ENCODE measurements at regions not wholly inside any gene's neighbourhood (a gene's known extent, or its start where the extent isn't known, plus 50 kb on each side); places are given as distances from the start of the nearest gene placed in this dataset.

DNA sequence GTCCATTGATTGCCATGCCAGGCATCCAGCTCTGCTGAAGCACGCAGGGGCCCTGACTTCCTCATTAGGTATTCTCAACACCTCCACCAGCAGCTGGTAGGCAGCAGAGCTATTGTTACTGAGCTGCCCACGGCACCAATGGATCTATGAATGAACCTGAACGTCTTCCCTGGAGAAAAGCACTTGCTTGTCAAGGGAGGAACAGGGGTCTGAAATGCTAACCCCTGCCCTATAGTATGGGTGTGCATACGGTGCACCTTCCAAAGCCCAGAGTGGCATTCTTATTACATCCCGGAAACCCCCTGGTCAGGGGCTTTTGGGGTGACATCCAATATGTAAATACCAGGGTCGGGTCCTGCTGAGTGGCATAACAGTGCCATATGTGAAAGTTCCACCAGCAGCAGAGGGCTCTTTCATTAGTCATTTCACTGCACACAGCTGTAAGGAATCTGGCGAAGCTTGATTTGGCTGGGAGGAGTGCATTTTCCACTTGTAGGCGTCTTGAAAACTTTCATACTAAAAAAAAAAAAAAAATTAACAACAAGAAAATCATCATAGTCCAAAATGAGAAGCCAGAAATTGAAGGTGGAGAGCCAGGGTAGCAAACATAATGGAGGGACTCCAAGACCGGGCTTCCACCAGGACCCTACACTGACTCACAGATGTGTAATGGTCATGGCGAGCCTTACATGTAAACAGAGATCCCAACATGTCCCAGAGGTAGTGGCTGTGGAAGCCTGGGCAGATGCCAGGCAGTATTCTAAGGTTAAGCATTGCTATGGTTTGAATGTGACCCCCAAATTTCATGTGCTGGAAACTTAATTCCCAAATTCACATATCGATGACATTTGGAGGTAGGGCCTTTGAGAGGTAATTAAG is 58.8 kb upstream of the PRDX6 start:
- no peak overlapping the region for H3K4me2 ChIP-seq
- H3K36me3 ChIP-seq (replicated peaks; ENCODE audit: insufficient read depth, low read depth): no peaks in the 10 kb centered on the region
- no peak for DNase-seq (ENCODE audit: low spot score)
- no peaks in the 10 kb centered on the region for H3K27me3 ChIP-seq
- H3K4me1 ChIP-seq (ENCODE audit: insufficient read depth): peaks cover 6% of the 10 kb centered on the region
- no peaks in the 10 kb centered on the region for H3K79me2 ChIP-seq
- 95% methylated on average over 11 of the region's 11 CpGs for WGBS (ENCODE audit: low lambda C conversion rate, missing lambda C conversion rate)
- H3K27ac ChIP-seq: no peak overlapping the region
- no peaks in the 10 kb centered on the region for H3K9me3 ChIP-seq (ENCODE audit: low read depth)
- TF ChIP-seq EZH2phosphoT487 (IDR thresholded peaks at IDR 0.05; ENCODE audit: low read depth, severe bottlenecking, unreplicated experiment): no peak
- no peak for TF ChIP-seq CTCF (IDR thresholded peaks at IDR 0.05; ENCODE audit: poor library complexity)
- TF ChIP-seq EZH2 (IDR thresholded peaks at IDR 0.05; ENCODE audit: borderline replicate concordance): no peak
- H3K4me3 ChIP-seq: no peak overlapping the region
- no peaks in the 10 kb centered on the region for H4K20me1 ChIP-seq (ENCODE audit: insufficient read depth, poor library complexity, severe bottlenecking)
- H3K9me2 ChIP-seq (replicated peaks; ENCODE audit: insufficient read depth): no peaks in the 10 kb centered on the region
- no peak overlapping the region for H2AFZ ChIP-seq

GRCh38 chr1:173420330-173420806 is 56.8 kb upstream of the PRDX6 start:
- Histone ChIP-seq H4K20me1 (ENCODE audit: insufficient read depth, poor library complexity, severe bottlenecking) (no peaks in the 10 kb centered on the region), H2AFZ (peak overlapping the region; percentile 13), H3K9me3 (ENCODE audit: low read depth) (no peaks in the 10 kb centered on the region), H3K36me3 (replicated peaks; ENCODE audit: insufficient read depth, low read depth) (no peaks in the 10 kb centered on the region), H3K4me1 (ENCODE audit: insufficient read depth) (no peaks in the 10 kb centered on the region), H3K4me3 (no peak overlapping the region), H3K27me3 (no peaks in the 10 kb centered on the region), H3K9me2 (replicated peaks; ENCODE audit: insufficient read depth) (no peaks in the 10 kb centered on the region), H3K4me2 (no peak overlapping the region), H3K79me2 (no peaks in the 10 kb centered on the region), H3K27ac (no peak overlapping the region)
- 20% methylated on average over 7 of the region's 7 CpGs for WGBS (ENCODE audit: low lambda C conversion rate, missing lambda C conversion rate)
- TF ChIP-seq CTCF (IDR thresholded peaks at IDR 0.05; ENCODE audit: poor library complexity) (peak; percentile 91), EZH2phosphoT487 (IDR thresholded peaks at IDR 0.05; ENCODE audit: low read depth, severe bottlenecking, unreplicated experiment) (no peak), EZH2 (IDR thresholded peaks at IDR 0.05; ENCODE audit: borderline replicate concordance) (no peak)
- peak; percentile 88 for DNase-seq (ENCODE audit: low spot score)

DNA sequence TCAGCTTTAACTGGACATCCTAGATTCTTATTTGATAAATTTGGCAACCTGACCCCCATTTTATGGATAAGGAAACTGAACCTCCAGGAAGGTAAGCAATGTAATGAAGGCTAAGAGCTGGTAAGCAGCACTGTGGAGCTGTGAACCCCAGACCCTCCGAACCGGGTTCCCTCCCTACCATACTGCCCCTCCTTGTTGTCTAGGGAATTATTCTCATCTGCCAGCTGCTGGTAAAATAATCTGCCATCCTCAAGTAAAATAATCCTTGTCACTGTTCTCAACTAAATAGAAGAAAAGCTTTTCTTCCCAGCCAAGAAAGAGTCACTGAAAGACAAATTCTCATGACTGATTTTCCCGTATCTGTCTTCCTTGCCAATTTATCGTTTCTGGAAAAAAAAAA is 55.8 kb upstream of the PRDX6 start:
- H3K9me3 ChIP-seq (ENCODE audit: low read depth): no peaks in the 10 kb centered on the region
- H3K9me2 ChIP-seq (replicated peaks; ENCODE audit: insufficient read depth): no peaks in the 10 kb centered on the region
- no peaks in the 10 kb centered on the region for H3K36me3 ChIP-seq (replicated peaks; ENCODE audit: insufficient read depth, low read depth)
- H3K4me2 ChIP-seq: no peak overlapping the region
- no peak for DNase-seq (ENCODE audit: low spot score)
- TF ChIP-seq CTCF (IDR thresholded peaks at IDR 0.05; ENCODE audit: poor library complexity) (no peak), EZH2 (IDR thresholded peaks at IDR 0.05; ENCODE audit: borderline replicate concordance) (no peak), EZH2phosphoT487 (IDR thresholded peaks at IDR 0.05; ENCODE audit: low read depth, severe bottlenecking, unreplicated experiment) (no peak)
- H3K79me2 ChIP-seq: no peaks in the 10 kb centered on the region
- H3K4me1 ChIP-seq (ENCODE audit: insufficient read depth): no peaks in the 10 kb centered on the region
- no peak overlapping the region for H2AFZ ChIP-seq
- H3K4me3 ChIP-seq: no peak overlapping the region
- no peak overlapping the region for H3K27ac ChIP-seq
- no peaks in the 10 kb centered on the region for H4K20me1 ChIP-seq (ENCODE audit: insufficient read depth, poor library complexity, severe bottlenecking)
- WGBS (ENCODE audit: low lambda C conversion rate, missing lambda C conversion rate): 94% methylated on average over 4 of the region's 4 CpGs
- no peaks in the 10 kb centered on the region for H3K27me3 ChIP-seq
